ENCODE measurements at regions not wholly inside any gene's neighbourhood (a gene's known extent, or its start where the extent isn't known, plus 50 kb on each side); places are given as distances from the start of the nearest gene placed in this dataset.
"Not testable (repeated sequence)": the region's sequence is repeated elsewhere in the genome, so short reads cannot be mapped to it uniquely, and the experiment has no call there.

GRCh38 chr21:6110716-6111343 lies 4410.6 kb upstream of the TPTE start:
- not testable (repeated sequence) for TF ChIP-seq CTCF, POLR2A (IDR thresholded peaks at IDR 0.05)

Measured in thyroid gland (tissue), 4 donors.